Fibroblast of pulmonary artery (primary cell): ENCODE measurements at regions not wholly inside any gene's neighbourhood (a gene's known extent, or its start where the extent isn't known, plus 50 kb on each side); places are given as distances from the start of the nearest gene placed in this dataset.

Source experiments
- DNase-seq: peaks from one replicate; pipeline ENCODE4 v3.0.0-alpha.2; 2010; ENCODE audit warnings: low read depth
- H3K4me3 ChIP-seq: replicated peaks from 2 replicates; pipeline ENCODE4 v1.5.1; 2011; ENCODE audit warnings: low read depth, mild to moderate bottlenecking, control low read depth, low read length, moderate library complexity
- TF ChIP-seq, protein P1 (sequence below): IDR thresholded peaks from 2 replicates; pipeline ENCODE4 v1.5.1; 2011; ENCODE audit warnings: mild to moderate bottlenecking, control low read depth, low read length, inconsistent platforms; ENCODE audit errors: missing control alignments

DNA sequence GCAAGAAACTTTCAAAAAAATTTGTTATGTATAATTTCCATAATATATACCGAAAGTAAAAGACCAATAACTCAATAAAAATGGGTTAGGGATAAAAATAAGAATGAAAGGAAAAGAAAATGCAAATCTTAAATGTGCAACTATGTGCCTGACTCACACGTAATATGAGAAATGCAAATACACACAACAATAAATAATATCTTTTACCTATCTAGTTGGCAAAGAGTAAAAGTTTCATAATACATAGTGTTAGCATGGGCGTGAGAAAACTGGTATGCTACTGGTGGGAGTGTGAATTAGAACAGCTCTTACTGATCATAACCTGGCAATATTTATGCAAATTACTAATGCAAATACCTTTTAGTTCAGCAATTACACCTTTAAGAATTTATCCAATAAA is 438.5 kb upstream of the CITED2 start:
- TF ChIP-seq, protein P1, sequence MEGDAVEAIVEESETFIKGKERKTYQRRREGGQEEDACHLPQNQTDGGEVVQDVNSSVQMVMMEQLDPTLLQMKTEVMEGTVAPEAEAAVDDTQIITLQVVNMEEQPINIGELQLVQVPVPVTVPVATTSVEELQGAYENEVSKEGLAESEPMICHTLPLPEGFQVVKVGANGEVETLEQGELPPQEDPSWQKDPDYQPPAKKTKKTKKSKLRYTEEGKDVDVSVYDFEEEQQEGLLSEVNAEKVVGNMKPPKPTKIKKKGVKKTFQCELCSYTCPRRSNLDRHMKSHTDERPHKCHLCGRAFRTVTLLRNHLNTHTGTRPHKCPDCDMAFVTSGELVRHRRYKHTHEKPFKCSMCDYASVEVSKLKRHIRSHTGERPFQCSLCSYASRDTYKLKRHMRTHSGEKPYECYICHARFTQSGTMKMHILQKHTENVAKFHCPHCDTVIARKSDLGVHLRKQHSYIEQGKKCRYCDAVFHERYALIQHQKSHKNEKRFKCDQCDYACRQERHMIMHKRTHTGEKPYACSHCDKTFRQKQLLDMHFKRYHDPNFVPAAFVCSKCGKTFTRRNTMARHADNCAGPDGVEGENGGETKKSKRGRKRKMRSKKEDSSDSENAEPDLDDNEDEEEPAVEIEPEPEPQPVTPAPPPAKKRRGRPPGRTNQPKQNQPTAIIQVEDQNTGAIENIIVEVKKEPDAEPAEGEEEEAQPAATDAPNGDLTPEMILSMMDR = no peak
- H3K4me3 ChIP-seq = no peak overlapping the region
- no peak for DNase-seq

DNA sequence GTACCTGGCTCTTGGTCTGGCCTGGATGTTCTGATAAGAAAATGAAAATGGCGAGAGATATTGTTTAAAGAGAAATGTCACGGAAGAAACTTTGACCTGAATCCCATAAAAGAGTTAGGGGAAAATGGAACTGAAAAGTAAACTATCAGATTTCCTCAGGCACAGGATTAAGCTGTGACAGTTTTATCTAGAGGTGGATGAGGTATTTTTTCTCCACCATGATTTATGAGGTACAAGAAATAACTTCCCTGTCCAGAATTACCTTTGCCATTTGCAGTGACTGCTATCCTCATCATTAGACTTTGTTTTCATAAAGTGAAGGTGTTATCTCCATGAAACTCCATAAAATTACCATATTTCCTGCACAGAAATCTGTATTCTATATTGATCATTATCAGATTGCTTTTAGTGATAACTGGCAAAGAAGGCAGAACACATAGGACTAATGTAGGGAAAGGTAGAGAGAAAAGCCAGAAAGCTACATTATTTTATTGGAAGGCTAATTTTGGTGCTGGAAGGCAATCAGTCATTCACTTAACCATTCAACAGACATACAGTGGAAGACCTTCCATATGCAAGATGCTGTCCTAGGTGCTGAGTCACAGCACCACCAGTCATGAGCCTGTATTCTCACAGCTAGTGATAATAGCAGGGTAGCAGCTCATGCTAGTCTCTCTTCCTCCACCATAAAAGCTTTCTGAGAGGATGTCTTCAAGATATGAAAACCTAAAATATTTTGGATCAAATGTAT is 427.3 kb upstream of the CITED2 start:
- H3K4me3 ChIP-seq = no peak overlapping the region
- DNase-seq = peak; percentile 51
- TF ChIP-seq, protein P1 = no peak

DNA sequence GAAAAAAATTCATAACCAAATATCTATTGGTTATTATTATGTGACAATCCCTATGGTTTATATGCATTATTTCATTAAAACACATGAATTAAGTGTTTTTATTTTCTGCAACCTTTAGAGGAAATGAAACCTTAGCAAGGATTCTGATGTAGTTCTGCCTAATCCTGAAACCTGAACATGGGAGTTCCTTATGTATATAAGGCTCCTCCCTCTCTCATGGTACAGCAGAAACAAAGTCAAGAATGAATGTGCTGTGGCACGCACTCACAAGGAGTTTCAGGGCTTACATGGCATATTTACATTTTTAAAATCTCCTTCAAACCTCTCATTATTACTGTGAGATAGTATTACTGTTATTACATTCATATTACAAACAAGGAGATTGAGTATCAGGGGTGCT is 426.4 kb upstream of the CITED2 start:
- no peak overlapping the region for H3K4me3 ChIP-seq
- DNase-seq = no peak
- TF ChIP-seq, protein P1 = no peak

DNA sequence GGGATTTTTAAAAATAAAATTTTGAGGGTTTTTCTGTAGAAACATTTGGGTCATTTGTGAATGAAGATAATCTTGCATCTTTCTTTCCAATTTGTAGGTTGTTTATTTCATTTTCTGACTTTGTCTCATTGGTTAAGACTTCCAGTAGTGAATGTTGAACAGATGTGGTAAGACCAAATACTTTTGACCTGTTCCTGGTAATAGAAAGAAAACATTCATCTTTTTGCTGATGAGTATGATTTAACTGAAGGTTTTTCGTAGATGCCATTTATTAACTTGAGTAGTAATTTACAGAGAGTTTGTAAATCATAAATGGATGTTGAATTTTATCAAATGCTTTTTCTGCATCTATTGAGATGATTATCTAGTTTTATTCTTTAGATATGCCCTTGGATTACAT is 416.1 kb upstream of the CITED2 start:
- no peak for DNase-seq

DNA sequence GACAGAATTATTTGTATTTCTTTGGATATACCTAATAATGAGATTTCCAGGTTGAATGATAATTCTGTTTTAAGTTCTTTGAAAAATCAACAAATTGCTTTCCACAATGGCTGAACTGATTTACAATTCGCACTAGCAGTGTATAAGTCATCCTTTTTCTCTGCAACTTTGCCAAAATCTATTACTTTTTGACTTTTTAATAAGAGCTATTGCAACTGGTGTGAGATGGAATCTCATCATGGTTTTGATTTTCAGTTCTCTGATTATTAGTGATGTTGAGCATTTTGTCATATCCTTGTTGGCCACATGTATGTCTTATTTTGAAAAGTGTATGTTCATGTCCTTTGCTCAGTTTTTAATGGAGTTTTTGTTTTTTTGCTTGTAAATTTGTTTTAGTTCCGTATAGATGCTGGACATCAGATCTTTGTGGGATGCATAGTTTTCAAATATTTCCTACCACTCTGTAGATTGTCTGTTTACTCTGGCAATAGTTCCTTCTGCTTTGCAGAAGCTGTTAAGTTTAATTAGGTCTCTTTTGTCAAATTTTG is 409.8 kb upstream of the CITED2 start:
- TF ChIP-seq, protein P1 = no peak
- no peak for DNase-seq

More for the DNA sequence above, 416.1 kb upstream of the CITED2 start:
- TF ChIP-seq, protein P1 = no peak
- H3K4me3 ChIP-seq = no peak overlapping the region

DNA sequence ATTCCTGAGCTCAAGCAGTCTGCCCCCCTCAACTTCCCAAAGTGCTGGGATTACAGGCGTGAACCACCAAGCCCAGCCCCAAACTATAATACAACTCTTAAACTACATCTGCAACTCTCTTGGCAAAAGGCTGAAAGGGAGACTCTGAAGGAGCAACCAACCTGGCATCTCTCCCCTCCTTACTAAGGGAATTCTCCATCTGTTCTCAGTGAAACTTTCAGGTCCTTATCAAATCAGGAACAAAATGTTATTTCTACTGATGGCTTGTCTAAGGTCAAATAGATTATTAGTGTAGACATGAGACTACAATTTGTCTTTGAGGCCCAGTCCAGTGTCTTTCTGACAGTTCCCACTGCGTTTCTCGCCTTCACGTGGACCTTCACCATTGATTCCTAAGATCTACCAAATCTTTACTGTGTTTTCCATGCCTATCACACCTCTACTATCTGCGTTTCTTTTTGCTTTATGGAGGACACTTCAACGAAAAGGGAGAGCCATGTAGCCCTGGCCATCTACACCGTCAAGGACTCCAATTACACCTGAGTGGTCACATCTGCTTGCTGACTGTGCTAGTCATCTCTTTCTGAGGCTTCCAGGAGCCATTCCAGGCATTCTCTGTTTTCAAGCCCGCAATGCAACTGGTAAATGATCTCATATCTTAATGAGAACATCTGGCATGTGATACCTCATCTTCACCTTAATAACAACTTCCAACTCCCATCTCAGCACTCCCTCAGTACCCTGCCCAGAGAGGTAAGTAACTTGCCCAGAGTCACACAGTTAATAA is 405.7 kb upstream of the CITED2 start:
- TF ChIP-seq, protein P1 = no peak
- DNase-seq = no peak
- H3K4me3 ChIP-seq = no peak overlapping the region

More for the DNA sequence above, 409.8 kb upstream of the CITED2 start:
- no peak overlapping the region for H3K4me3 ChIP-seq
